GM20000 (cell line): ENCODE measurements at regions not wholly inside any gene's neighbourhood (a gene's known extent, or its start where the extent isn't known, plus 50 kb on each side); places are given as distances from the start of the nearest gene placed in this dataset.

Experiments
- DNase-seq: peaks from one replicate; pipeline ENCODE4 v3.0.0; 2012; ENCODE audit warnings: low spot score
- TF ChIP-seq, protein P1 (sequence below): IDR thresholded peaks from 2 replicates; pipeline ENCODE4 v1.5.1; 2012; ENCODE audit warnings: mild to moderate bottlenecking, control low read depth; ENCODE audit errors: extremely low read depth, missing control alignments

DNA sequence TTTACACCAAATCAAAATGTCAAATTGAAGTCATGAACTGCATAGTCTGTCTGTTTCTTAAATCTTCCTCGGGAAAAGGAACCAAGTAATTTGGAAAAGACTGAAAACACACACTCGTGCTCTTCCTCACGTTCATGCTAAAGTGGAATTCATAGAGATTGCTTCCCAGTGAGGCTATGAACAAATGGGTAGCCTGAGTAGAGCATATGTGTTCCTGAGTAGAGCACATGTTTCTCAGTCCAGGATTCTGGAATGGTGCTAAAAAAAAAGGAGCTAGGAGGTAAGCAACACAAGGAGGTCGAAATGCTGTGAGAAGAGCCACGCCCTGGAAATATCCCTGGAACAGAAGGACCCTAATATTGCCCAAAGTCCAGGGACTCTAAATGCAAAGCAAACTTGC, 494.2 kb upstream of the THBS1 start:
- TF ChIP-seq, protein P1, sequence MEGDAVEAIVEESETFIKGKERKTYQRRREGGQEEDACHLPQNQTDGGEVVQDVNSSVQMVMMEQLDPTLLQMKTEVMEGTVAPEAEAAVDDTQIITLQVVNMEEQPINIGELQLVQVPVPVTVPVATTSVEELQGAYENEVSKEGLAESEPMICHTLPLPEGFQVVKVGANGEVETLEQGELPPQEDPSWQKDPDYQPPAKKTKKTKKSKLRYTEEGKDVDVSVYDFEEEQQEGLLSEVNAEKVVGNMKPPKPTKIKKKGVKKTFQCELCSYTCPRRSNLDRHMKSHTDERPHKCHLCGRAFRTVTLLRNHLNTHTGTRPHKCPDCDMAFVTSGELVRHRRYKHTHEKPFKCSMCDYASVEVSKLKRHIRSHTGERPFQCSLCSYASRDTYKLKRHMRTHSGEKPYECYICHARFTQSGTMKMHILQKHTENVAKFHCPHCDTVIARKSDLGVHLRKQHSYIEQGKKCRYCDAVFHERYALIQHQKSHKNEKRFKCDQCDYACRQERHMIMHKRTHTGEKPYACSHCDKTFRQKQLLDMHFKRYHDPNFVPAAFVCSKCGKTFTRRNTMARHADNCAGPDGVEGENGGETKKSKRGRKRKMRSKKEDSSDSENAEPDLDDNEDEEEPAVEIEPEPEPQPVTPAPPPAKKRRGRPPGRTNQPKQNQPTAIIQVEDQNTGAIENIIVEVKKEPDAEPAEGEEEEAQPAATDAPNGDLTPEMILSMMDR = no peak
- DNase-seq = no peak

DNA sequence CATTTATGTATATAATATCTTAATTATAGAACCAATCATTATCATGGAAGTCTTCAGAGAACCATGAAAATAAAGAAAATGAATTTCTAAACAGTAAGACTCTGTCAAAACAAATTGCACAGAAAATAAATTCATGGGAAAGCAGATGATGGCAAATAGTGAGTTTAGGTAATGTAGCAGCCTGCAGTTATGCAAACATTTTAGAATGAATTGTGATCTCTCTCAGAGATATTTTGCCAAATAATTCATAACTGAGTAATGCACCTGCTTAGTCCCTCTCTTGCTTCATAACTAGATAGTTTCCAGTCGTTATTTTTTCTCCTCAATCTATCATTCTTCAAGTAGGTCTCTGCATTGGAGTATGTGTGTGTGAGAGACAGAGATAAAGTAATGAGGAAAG, 492.7 kb upstream of the THBS1 start:
- TF ChIP-seq, protein P1 = no peak
- no peak for DNase-seq

- TF ChIP-seq, protein P1 = no peak
- no peak for DNase-seq
Measured at GRCh38 chr15:39092354-39092753, 488.5 kb upstream of the THBS1 start.

- TF ChIP-seq, protein P1 = no peak
- DNase-seq = no peak
Measured at GRCh38 chr15:39092761-39093160, 488.1 kb upstream of the THBS1 start.

- no peak for DNase-seq
- TF ChIP-seq, protein P1 = no peak
Measured at GRCh38 chr15:39094116-39094515, 486.8 kb upstream of the THBS1 start.

DNA sequence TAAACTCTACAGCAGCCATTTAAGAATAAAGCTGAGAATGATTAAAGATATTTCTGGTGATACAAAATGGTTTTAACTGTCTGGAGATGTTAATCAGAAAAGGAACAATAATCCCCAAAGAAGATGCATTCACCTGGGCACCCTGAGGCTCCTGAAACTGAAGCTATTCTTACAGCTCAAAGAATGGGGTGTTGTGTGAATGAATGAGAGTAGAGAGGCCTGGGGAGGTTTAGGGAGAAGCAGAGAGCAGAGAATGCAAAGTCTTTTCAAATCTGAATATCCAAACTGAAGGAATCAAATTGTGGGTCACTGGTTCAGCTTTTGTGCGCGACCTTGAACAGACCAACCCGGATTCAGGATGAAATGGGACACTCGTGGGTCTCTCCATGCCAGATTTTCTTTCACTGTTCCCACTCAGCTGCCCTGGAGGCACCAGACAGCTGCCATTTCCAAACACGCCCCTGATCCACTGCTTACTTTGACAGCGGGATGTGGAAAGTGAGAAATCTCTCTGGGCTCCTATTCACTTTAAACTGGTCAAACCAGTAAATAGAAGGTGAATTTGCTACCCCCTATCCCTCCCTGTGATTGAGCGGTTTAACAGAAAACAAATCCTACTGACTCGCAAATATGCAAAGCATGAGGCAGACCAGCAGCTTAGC, 485.5 kb upstream of the THBS1 start:
- TF ChIP-seq, protein P1 = no peak
- DNase-seq = no peak

- DNase-seq = no peak
- TF ChIP-seq, protein P1 = no peak
Measured at GRCh38 chr15:39096608-39097205, 484.2 kb upstream of the THBS1 start.
